ENCODE measurements at regions not wholly inside any gene's neighbourhood (a gene's known extent, or its start where the extent isn't known, plus 50 kb on each side); places are given as distances from the start of the nearest gene placed in this dataset.

- TF ChIP-seq, protein P1, sequence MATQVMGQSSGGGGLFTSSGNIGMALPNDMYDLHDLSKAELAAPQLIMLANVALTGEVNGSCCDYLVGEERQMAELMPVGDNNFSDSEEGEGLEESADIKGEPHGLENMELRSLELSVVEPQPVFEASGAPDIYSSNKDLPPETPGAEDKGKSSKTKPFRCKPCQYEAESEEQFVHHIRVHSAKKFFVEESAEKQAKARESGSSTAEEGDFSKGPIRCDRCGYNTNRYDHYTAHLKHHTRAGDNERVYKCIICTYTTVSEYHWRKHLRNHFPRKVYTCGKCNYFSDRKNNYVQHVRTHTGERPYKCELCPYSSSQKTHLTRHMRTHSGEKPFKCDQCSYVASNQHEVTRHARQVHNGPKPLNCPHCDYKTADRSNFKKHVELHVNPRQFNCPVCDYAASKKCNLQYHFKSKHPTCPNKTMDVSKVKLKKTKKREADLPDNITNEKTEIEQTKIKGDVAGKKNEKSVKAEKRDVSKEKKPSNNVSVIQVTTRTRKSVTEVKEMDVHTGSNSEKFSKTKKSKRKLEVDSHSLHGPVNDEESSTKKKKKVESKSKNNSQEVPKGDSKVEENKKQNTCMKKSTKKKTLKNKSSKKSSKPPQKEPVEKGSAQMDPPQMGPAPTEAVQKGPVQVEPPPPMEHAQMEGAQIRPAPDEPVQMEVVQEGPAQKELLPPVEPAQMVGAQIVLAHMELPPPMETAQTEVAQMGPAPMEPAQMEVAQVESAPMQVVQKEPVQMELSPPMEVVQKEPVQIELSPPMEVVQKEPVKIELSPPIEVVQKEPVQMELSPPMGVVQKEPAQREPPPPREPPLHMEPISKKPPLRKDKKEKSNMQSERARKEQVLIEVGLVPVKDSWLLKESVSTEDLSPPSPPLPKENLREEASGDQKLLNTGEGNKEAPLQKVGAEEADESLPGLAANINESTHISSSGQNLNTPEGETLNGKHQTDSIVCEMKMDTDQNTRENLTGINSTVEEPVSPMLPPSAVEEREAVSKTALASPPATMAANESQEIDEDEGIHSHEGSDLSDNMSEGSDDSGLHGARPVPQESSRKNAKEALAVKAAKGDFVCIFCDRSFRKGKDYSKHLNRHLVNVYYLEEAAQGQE (IDR thresholded peaks at IDR 0.05; ENCODE audit: low read depth), result no peak
- TF ChIP-seq ELF1 (IDR thresholded peaks at IDR 0.05; ENCODE audit: borderline replicate concordance, low read depth) (no peak), EGR1 (IDR thresholded peaks at IDR 0.05; ENCODE audit: low read depth) (no peak), CBX3 (IDR thresholded peaks at IDR 0.05; ENCODE audit: low read depth) (no peak), RAD21 (IDR thresholded peaks at IDR 0.05; ENCODE audit: low read depth) (no peak), CEBPB (IDR thresholded peaks at IDR 0.05; ENCODE audit: low read depth) (no peak), POLR2AphosphoS5 (IDR thresholded peaks at IDR 0.05; ENCODE audit: low read depth, low read length) (no peak), SP1 (IDR thresholded peaks at IDR 0.05; ENCODE audit: low read depth) (no peak), FOSL1 (IDR thresholded peaks at IDR 0.05; ENCODE audit: low read depth) (no peak)
Observed at GRCh38 chr4:11669156-11669555, 240.5 kb upstream of the HS3ST1 start (continued).

- H2AFZ ChIP-seq (ENCODE audit: low read depth, low read length, poor library complexity, severe bottlenecking), result no peak overlapping the region
- H3K4me3 ChIP-seq (replicated peaks in 1 of 2; ENCODE audit: low read depth in 1 of 2, low read length in 2 of 2), result no peak overlapping the region
- H3K4me2 ChIP-seq (ENCODE audit: low read length), result no peak overlapping the region
- ATAC-seq (no peak), DNase-seq (ENCODE audit: low read depth, low spot score) (no peak)
- intact Hi-C loops (cut with micrococcal nuclease), result no loop called here
- H3K27ac ChIP-seq (ENCODE audit: low read depth, low read length), result no peak overlapping the region
- no peaks in the 10 kb centered on the region for H3K9me2 ChIP-seq (ENCODE audit: insufficient read depth)
- BruUV-seq (replicated peaks), result no TSS peak
- no peaks in the 10 kb centered on the region for H3K9me3 ChIP-seq (ENCODE audit: control insufficient read depth in 1 of 2, insufficient read depth in 1 of 2, low read depth in 1 of 2, low read length in 2 of 2)
- POLR2A ChIA-PET, result no interaction called here
- RAD21 ChIA-PET (ENCODE audit: low non-redundant PET in 1 of 2, low total read pairs in 2 of 2, uncharacterized antibody in 2 of 2, unreplicated experiment in 2 of 2), result no interaction called here
- CTCF ChIA-PET, result no interaction called here
- H3K9ac ChIP-seq (ENCODE audit: low read length), result no peak overlapping the region
- no peaks in the 10 kb centered on the region for H3K36me3 ChIP-seq (ENCODE audit: control insufficient read depth in 1 of 2, insufficient read depth in 2 of 2, low read length in 2 of 2)
- H3K79me2 ChIP-seq (ENCODE audit: insufficient read depth, low read length), result no peaks in the 10 kb centered on the region
- no peaks in the 10 kb centered on the region for H4K20me1 ChIP-seq (ENCODE audit: insufficient read depth)
- H3K4me1 ChIP-seq (ENCODE audit: control insufficient read depth in 1 of 2, insufficient read depth in 2 of 2, low read length in 2 of 2), result peaks cover 0 to 7% of the 10 kb centered on the region in 2 experiments; a peak in 1 of 4 replicates
- no peaks in the 10 kb centered on the region for H3K27me3 ChIP-seq (ENCODE audit: insufficient read depth, low read length)
- TF ChIP-seq ELF1 (IDR thresholded peaks at IDR 0.05; ENCODE audit: borderline replicate concordance, low read depth) (no peak), FOSL1 (IDR thresholded peaks at IDR 0.05; ENCODE audit: low read depth) (no peak), POLR2A (IDR thresholded peaks at IDR 0.05; ENCODE audit: borderline replicate concordance, extremely low read depth, insufficient read depth, insufficient read length) (no peak), SP1 (IDR thresholded peaks at IDR 0.05; ENCODE audit: low read depth) (no peak), CBX3 (IDR thresholded peaks at IDR 0.05; ENCODE audit: low read depth) (no peak), ZFX (IDR thresholded peaks at IDR 0.05) (no peak), RAD21 (IDR thresholded peaks at IDR 0.05; ENCODE audit: low read depth) (no peak), MAX (IDR thresholded peaks at IDR 0.05) (no peak), CEBPB (IDR thresholded peaks at IDR 0.05; ENCODE audit: low read depth) (no peak), SRF (IDR thresholded peaks at IDR 0.05; ENCODE audit: low read depth) (no peak), ZBTB33 (IDR thresholded peaks at IDR 0.05; ENCODE audit: extremely low read depth, insufficient replicate concordance, low read length) (no peak), SIN3A (IDR thresholded peaks at IDR 0.05; ENCODE audit: low read depth) (no peak), POLR2AphosphoS5 (IDR thresholded peaks at IDR 0.05; ENCODE audit: low read depth, low read length) (no peak), EZH2 (IDR thresholded peaks at IDR 0.05) (no peak), EZH2phosphoT487 (IDR thresholded peaks at IDR 0.05; ENCODE audit: borderline replicate concordance) (no peak)
- TF ChIP-seq, protein P1 (IDR thresholded peaks at IDR 0.05; ENCODE audit: low read depth), result no peak
Observed at GRCh38 chr4:11663114-11663513, 234.4 kb upstream of the HS3ST1 start.
